HepG2 (cell line): ENCODE measurements at regions not wholly inside any gene's neighbourhood (a gene's known extent, or its start where the extent isn't known, plus 50 kb on each side); places are given as distances from the start of the nearest gene placed in this dataset.

Experiments used
- ATAC-seq: fragments of 200-7000 bp; cut with Tn5 transposase; 3 replicates; pipeline ENCODE4 v1.9.1; 2020; ENCODE audit warnings: mild to moderate bottlenecking, moderate library complexity
- BruUV-seq: library from RNA; stranded (reverse); fragments of 400-500 nt; replicated peaks from 2 replicates; lab custom pipeline; 2021; lab: Mats Ljungman, UMichigan
- CTCF ChIA-PET: fragments of 300-600 bp; formaldehyde crosslinking; extraction: SDS; loops from one replicate; lab custom pipeline; 2021; ENCODE audit warnings: low total read pairs, inconsistent platforms, low intra/inter-chr PET ratio; lab: Yijun Ruan, JAX
- POLR2A ChIA-PET: fragments of 350-600 bp; sonication (Branson Sonifier 250); formaldehyde crosslinking; loops from one replicate; lab custom pipeline; 2020; ENCODE audit warnings: antibody characterized with exemption, inconsistent platforms; lab: Yijun Ruan, JAX
- DNase-seq: peaks from one replicate; pipeline ENCODE4 v3.0.0-alpha.2; 2015; ENCODE audit warnings: low spot score
- FAIRE-seq: peaks from 3 replicates; lab custom pipeline; 2011; peaks lifted over from hg19 to GRCh38; lab: Jason Lieb, UNC
- H2AFZ ChIP-seq: one replicate; pipeline ENCODE4 v1.6.1; 2011; ENCODE audit warnings: low read length, inconsistent platforms
- H3K27ac ChIP-seq: fragments of 300-600 bp; 3 replicates; pipeline ENCODE4 v1.8.0; 2011; ENCODE audit warnings: mixed run types, mild to moderate bottlenecking, mixed read lengths, low read length, inconsistent platforms; ENCODE audit not compliant: insufficient read depth; ENCODE audit errors: extremely low read length
- H3K27me3 ChIP-seq, 2 experiments: fragments of 200-600 bp in 1 of 2; 2 replicates in 1 of 2; 3 replicates in 1 of 2; pipeline versions ENCODE4 v1.6.0 to v1.8.0; 2011; ENCODE audit warnings: low read length in 2 of 2, mild to moderate bottlenecking in 2 of 2, moderate library complexity in 2 of 2, inconsistent platforms in 1 of 2; ENCODE audit not compliant: insufficient read depth in 2 of 2, control insufficient read depth in 1 of 2
- H3K36me3 ChIP-seq, 2 experiments: fragments of 200-600 bp in 1 of 2; replicated peaks in 1 of 2; 2 replicates in 1 of 2; 3 replicates in 1 of 2; pipeline versions ENCODE4 v1.5.1 to v1.8.0; 2011; ENCODE audit warnings: low read length in 2 of 2, inconsistent platforms in 1 of 2; ENCODE audit not compliant: insufficient read depth in 2 of 2, control insufficient read depth in 1 of 2
- H3K4me1 ChIP-seq: 2 replicates; pipeline ENCODE4 v1.5.1; 2012; ENCODE audit warnings: low read length, inconsistent platforms; ENCODE audit not compliant: insufficient read depth
- H3K4me2 ChIP-seq: 2 replicates; pipeline ENCODE4 v1.6.0; 2011; ENCODE audit warnings: low read depth, low read length, inconsistent platforms
- H3K4me3 ChIP-seq, 3 experiments: fragments of 200-600 bp in 1 of 3; sonication (generic), shearing (Covaris generic) in 1 of 3; replicated peaks in 1 of 3; 2 replicates each; pipeline ENCODE4 v1.5.1; 2011 to 2016; ENCODE audit warnings: low read length in 3 of 3, inconsistent platforms in 2 of 3, low read depth in 2 of 3, mild to moderate bottlenecking in 2 of 3, control low read depth in 1 of 3, mixed read lengths in 1 of 3; ENCODE audit not compliant: insufficient read depth in 1 of 3
- H3K79me2 ChIP-seq: one replicate; pipeline ENCODE4 v1.6.1; 2011; ENCODE audit warnings: low read length, inconsistent platforms; ENCODE audit not compliant: insufficient read depth
- H3K9ac ChIP-seq: 2 replicates; pipeline ENCODE4 v1.6.0; 2011; ENCODE audit warnings: mild to moderate bottlenecking, low read depth, low read length, inconsistent platforms; ENCODE audit not compliant: insufficient read depth
- H3K9me3 ChIP-seq: 2 replicates; pipeline ENCODE4 v1.5.1; 2012; ENCODE audit warnings: mild to moderate bottlenecking, low read length
- H4K20me1 ChIP-seq: 2 replicates; pipeline ENCODE4 v1.6.0; 2011; ENCODE audit warnings: inconsistent platforms, mild to moderate bottlenecking, low read length, moderate library complexity; ENCODE audit not compliant: insufficient read depth
- ATAD3A ChIP-seq: sonication (generic); formaldehyde crosslinking; IDR thresholded peaks from 2 replicates; pipeline ENCODE4 v1.4.0; 2020; ENCODE audit warnings: missing genetic modification reagents
- ATF7 ChIP-seq, 2 experiments: fragments of 450-650 bp in 1 of 2; sonication (generic) in 1 of 2; formaldehyde crosslinking in 1 of 2; IDR thresholded peaks; 2 replicates each; pipeline versions ENCODE4 v1.4.0 to v1.6.1; 2016 to 2020; ENCODE audit warnings: antibody characterized with exemption in 1 of 2, mild to moderate bottlenecking in 1 of 2, missing genetic modification reagents in 1 of 2
- CHD2 ChIP-seq: IDR thresholded peaks from 2 replicates; pipeline ENCODE4 v1.6.1; 2011; ENCODE audit warnings: low read depth, low read length, improper control_type of control experiment
- CREBL2 ChIP-seq: sonication (generic); formaldehyde crosslinking; IDR thresholded peaks from 2 replicates; pipeline ENCODE4 v1.8.1; 2023; ENCODE audit warnings: missing genetic modification reagents, mild to moderate bottlenecking, borderline replicate concordance
- FOSL1 ChIP-seq: sonication (generic); formaldehyde crosslinking; IDR thresholded peaks from 2 replicates; pipeline ENCODE4 v1.9.0; 2021; ENCODE audit warnings: missing genetic modification reagents, borderline replicate concordance
- HINFP ChIP-seq: sonication (generic); formaldehyde crosslinking; IDR thresholded peaks from 2 replicates; pipeline ENCODE4 v1.4.0; 2020; ENCODE audit warnings: low read depth, mild to moderate bottlenecking, missing genetic modification reagents
- HMG20A ChIP-seq: IDR thresholded peaks from 2 replicates; pipeline ENCODE4 v1.6.1; 2016; ENCODE audit warnings: borderline replicate concordance
- KDM1A ChIP-seq: IDR thresholded peaks from 2 replicates; pipeline ENCODE4 v1.6.1; 2016; ENCODE audit warnings: missing compliant biosample characterization
- KDM5B ChIP-seq: sonication (generic); formaldehyde crosslinking; IDR thresholded peaks from 2 replicates; pipeline ENCODE4 v1.4.0; 2020; ENCODE audit warnings: missing genetic modification reagents, mild to moderate bottlenecking, borderline replicate concordance
- MEIS1 ChIP-seq: sonication (generic); formaldehyde crosslinking; IDR thresholded peaks from 2 replicates; pipeline ENCODE4 v1.9.0; 2021; ENCODE audit warnings: mild to moderate bottlenecking, missing genetic modification reagents, moderate library complexity, borderline replicate concordance
- MTF2 ChIP-seq: sonication (generic); formaldehyde crosslinking; IDR thresholded peaks from 2 replicates; pipeline ENCODE4 v1.5.0; 2020; ENCODE audit warnings: missing genetic modification reagents, borderline replicate concordance
- NR2F6 ChIP-seq, 2 experiments: IDR thresholded peaks; 2 replicates each; pipeline ENCODE4 v1.6.1; 2016; ENCODE audit warnings: antibody characterized with exemption in 1 of 2, mild to moderate bottlenecking in 1 of 2
- SAFB2 ChIP-seq: sonication (generic); formaldehyde crosslinking; IDR thresholded peaks from 2 replicates; pipeline ENCODE4 v1.5.1; 2020; ENCODE audit warnings: missing genetic modification reagents, low read depth, mild to moderate bottlenecking, borderline replicate concordance
- YEATS2 ChIP-seq: sonication (generic); formaldehyde crosslinking; IDR thresholded peaks from 2 replicates; pipeline ENCODE4 v1.4.0; 2020; ENCODE audit warnings: missing genetic modification reagents, borderline replicate concordance
- ZNF232 ChIP-seq: sonication (generic); formaldehyde crosslinking; IDR thresholded peaks from 2 replicates; pipeline ENCODE4 v1.4.0; 2020; ENCODE audit warnings: missing genetic modification reagents, borderline replicate concordance
- ZNF44 ChIP-seq: sonication (generic); formaldehyde crosslinking; IDR thresholded peaks from 2 replicates; pipeline ENCODE4 v1.5.1; 2020; ENCODE audit warnings: mild to moderate bottlenecking, missing genetic modification reagents
- ZNF609 ChIP-seq: sonication (generic); formaldehyde crosslinking; IDR thresholded peaks from 2 replicates; pipeline ENCODE4 v1.4.0; 2020; ENCODE audit warnings: mild to moderate bottlenecking, missing genetic modification reagents, borderline replicate concordance
- ZNF746 ChIP-seq: sonication (generic); formaldehyde crosslinking; IDR thresholded peaks from 2 replicates; pipeline ENCODE4 v1.8.0; 2022; ENCODE audit warnings: mild to moderate bottlenecking, missing genetic modification reagents
- ZZZ3 ChIP-seq: sonication (generic); formaldehyde crosslinking; IDR thresholded peaks from 2 replicates; pipeline ENCODE4 v1.4.0; 2020; ENCODE audit warnings: missing genetic modification reagents, mild to moderate bottlenecking, borderline replicate concordance
- WGBS: methylation state at CpG from one replicate; pipeline ENCODE4 v1.1.6; 2017; ENCODE audit warnings: low lambda C conversion rate; 5-methylcytosine and 5-hydroxymethylcytosine counted together
- in situ Hi-C: cut with HindIII; loops from 2 replicates; pipeline ENCODE4 v1.10.0; 2017; ENCODE audit warnings: low pct_unique_long_range_greater_than_20kb; ENCODE audit not compliant: extremely low pct_ligation_motif_present
- intact Hi-C: fragments of 100-400 bp; cut with micrococcal nuclease; formaldehyde crosslinking; loops from one replicate; pipeline ENCODE4 v1.10.0; 2022; ENCODE audit not compliant: unreplicated experiment

GRCh38 chrX:122667667-122668066, 516.4 kb upstream of the GRIA3 start (continued):
- TF ChIP-seq KDM5B (CRISPR knock-in tag) (no peak), NR2F6 (IDR thresholded peaks at IDR 0.05) (no peak), NR2F6 (CRISPR knock-in tag; IDR thresholded peaks at IDR 0.05) (no peak), YEATS2 (CRISPR knock-in tag) (no peak), ZNF609 (CRISPR knock-in tag) (no peak), ZNF746 (CRISPR knock-in tag) (no peak), FOSL1 (no peak), ATAD3A (CRISPR knock-in tag) (no peak), MEIS1 (no peak), SAFB2 (CRISPR knock-in tag) (no peak)

GRCh38 chrX:122703762-122704161, 480.3 kb upstream of the GRIA3 start:
- WGBS = 0% methylated on average over 1 of the region's 1 CpG
- intact Hi-C loops = no loop called here
- no peak overlapping the region for H3K9ac ChIP-seq
- no peaks in the 10 kb centered on the region for H3K27me3 ChIP-seq
- CTCF ChIA-PET = no interaction called here
- H3K27ac ChIP-seq = no peak overlapping the region
- H3K4me3 ChIP-seq = no peak overlapping the region
- no peak overlapping the region for H2AFZ ChIP-seq
- FAIRE-seq = no peak
- H3K4me1 ChIP-seq = no peaks in the 10 kb centered on the region
- no peak for DNase-seq
- no peaks in the 10 kb centered on the region; the same call in 1 of the 2 replicates for H3K9me3 ChIP-seq
- no peaks in the 10 kb centered on the region for H4K20me1 ChIP-seq
- BruUV-seq = no TSS peak
- H3K4me2 ChIP-seq = no peak overlapping the region
- POLR2A ChIA-PET = no interaction called here
- H3K79me2 ChIP-seq = no peaks in the 10 kb centered on the region
- in situ Hi-C loops = no loop called here
- no peaks in the 10 kb centered on the region for H3K36me3 ChIP-seq
- ATAC-seq = no peak
- TF ChIP-seq HINFP (CRISPR knock-in tag) = no peak
- no peak for TF ChIP-seq CHD2
- TF ChIP-seq ZZZ3 = no peak
- TF ChIP-seq ZNF44 (CRISPR knock-in tag) = no peak
- TF ChIP-seq ATF7 (IDR thresholded peaks at IDR 0.05) = no peak
- no peak for TF ChIP-seq ATF7 (CRISPR knock-in tag; IDR thresholded peaks at IDR 0.05)
- TF ChIP-seq MTF2 = no peak
- TF ChIP-seq KDM1A = no peak
- no peak for TF ChIP-seq HMG20A (CRISPR knock-in tag)
- TF ChIP-seq CREBL2 (CRISPR knock-in tag) = no peak
- TF ChIP-seq ZNF232 (CRISPR knock-in tag) = no peak
